ENCODE measurements at regions not wholly inside any gene's neighbourhood (a gene's known extent, or its start where the extent isn't known, plus 50 kb on each side); places are given as distances from the start of the nearest gene placed in this dataset.
"Not testable (repeated sequence)": the region's sequence is repeated elsewhere in the genome, so short reads cannot be mapped to it uniquely, and the experiment has no call there.

DNA sequence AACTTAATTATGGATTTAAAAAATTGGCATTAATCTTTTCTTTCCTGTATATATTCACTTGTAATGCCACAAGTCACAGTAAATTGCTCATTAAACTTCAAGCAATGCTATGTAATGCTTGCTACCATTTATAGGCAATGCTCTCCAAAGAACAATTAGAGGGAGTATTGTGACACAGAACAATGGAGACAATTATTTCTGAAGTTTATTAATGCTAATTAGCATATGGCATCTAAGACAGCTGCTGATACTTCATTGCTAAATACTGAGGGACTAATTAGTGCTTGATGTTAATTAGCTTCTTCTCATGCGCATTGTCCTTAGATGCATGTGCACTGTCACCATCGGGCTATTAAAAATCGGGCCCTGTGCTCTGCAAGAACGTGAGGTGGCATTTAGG is 1012.8 kb downstream of the SOCS6 start:
- Mint-ChIP-seq H3K4me3 (ENCODE audit: unreplicated experiment) (no peak overlapping the region), H3K9me3 (ENCODE audit: unreplicated experiment) (peaks cover 2% of the 10 kb centered on the region), H3K4me1 (ENCODE audit: low read depth, unreplicated experiment) (no peaks in the 10 kb centered on the region), H3K36me3 (ENCODE audit: unreplicated experiment) (no peaks in the 10 kb centered on the region), H3K27ac (ENCODE audit: unreplicated experiment) (no peak overlapping the region), H3K27me3 (ENCODE audit: unreplicated experiment) (peaks cover 5% of the 10 kb centered on the region)
- no peak for DNase-seq
- TF ChIP-seq, protein P1, sequence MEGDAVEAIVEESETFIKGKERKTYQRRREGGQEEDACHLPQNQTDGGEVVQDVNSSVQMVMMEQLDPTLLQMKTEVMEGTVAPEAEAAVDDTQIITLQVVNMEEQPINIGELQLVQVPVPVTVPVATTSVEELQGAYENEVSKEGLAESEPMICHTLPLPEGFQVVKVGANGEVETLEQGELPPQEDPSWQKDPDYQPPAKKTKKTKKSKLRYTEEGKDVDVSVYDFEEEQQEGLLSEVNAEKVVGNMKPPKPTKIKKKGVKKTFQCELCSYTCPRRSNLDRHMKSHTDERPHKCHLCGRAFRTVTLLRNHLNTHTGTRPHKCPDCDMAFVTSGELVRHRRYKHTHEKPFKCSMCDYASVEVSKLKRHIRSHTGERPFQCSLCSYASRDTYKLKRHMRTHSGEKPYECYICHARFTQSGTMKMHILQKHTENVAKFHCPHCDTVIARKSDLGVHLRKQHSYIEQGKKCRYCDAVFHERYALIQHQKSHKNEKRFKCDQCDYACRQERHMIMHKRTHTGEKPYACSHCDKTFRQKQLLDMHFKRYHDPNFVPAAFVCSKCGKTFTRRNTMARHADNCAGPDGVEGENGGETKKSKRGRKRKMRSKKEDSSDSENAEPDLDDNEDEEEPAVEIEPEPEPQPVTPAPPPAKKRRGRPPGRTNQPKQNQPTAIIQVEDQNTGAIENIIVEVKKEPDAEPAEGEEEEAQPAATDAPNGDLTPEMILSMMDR (IDR thresholded peaks at IDR 0.05; ENCODE audit: partially characterized antibody, unreplicated experiment), result no peak

DNA sequence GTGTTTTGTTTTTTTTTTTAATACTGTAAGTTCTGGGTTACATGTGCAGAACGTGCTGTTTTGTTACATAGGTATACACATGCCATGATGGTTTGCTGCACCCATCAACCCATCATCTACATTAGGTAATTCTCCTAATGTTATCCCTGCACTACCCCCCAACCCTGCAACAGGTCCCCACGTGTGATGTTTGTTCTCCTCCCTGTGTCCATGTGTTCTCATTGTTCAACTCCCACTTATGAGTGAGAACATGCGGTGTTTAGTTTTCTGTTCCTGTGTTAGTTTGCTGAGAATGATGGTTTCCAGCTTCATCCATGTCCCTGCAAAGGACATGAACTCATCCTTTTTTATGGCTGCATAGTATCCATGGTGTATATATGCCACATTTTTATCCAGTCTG is 1005.4 kb downstream of the SOCS6 start:
- not testable (repeated sequence) for H3K27me3 Mint-ChIP-seq (ENCODE audit: unreplicated experiment); H3K9me3 Mint-ChIP-seq (ENCODE audit: unreplicated experiment); H3K4me3 Mint-ChIP-seq (ENCODE audit: unreplicated experiment); H3K4me1 Mint-ChIP-seq (ENCODE audit: low read depth, unreplicated experiment); H3K36me3 Mint-ChIP-seq (ENCODE audit: unreplicated experiment); DNase-seq; H3K27ac Mint-ChIP-seq (ENCODE audit: unreplicated experiment)

DNA sequence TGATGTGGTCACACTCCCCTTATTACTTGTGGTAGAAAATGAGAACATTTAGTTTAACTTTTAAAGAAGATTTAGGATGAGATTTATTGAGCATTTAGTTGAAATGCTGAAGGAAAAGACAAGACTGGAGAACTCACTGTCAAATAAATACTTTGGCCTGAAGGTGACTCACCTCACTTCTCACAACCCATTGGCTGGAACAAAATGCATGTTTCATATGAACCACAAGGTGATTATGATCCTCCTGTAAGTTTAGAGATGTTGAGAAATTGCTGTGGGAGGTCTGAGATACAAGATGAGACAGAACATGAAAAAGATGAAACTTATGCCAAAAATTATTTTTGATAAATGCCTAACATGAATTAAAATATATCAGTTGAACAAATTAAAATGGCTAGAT is 1004.5 kb downstream of the SOCS6 start:
- Mint-ChIP-seq H3K36me3 (ENCODE audit: unreplicated experiment) (no peaks in the 10 kb centered on the region), H3K9me3 (ENCODE audit: unreplicated experiment) (peaks cover 2% of the 10 kb centered on the region)

DNA sequence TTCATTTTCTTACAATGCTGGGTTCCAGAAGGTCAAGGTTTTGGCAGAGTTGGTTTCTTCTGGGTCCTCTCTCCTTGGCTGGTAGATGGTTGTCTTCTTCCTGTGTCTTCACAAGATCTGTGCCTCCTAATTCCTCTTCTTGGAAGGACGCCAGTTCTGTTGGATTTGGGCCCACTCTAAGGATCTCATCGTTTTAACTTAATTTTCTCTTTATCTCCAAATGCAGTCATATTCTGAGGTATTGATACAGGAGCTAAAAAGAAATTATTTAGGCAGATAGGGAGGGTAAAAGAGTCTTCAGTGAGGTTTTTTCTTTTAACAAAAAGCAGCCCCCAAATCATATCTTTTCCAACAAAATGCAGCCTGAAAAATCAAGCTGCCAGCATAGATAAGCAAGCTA is 998.4 kb downstream of the SOCS6 start:
- H3K36me3 Mint-ChIP-seq (ENCODE audit: unreplicated experiment), result no peaks in the 10 kb centered on the region
- no peak overlapping the region for H3K27ac Mint-ChIP-seq (ENCODE audit: unreplicated experiment)
- no peaks in the 10 kb centered on the region for H3K9me3 Mint-ChIP-seq (ENCODE audit: unreplicated experiment)
- TF ChIP-seq, protein P1 (IDR thresholded peaks at IDR 0.05; ENCODE audit: partially characterized antibody, unreplicated experiment), result no peak
- no peak overlapping the region for H3K4me3 Mint-ChIP-seq (ENCODE audit: unreplicated experiment)
- DNase-seq, result no peak
- no peaks in the 10 kb centered on the region for H3K4me1 Mint-ChIP-seq (ENCODE audit: low read depth, unreplicated experiment)
- no peaks in the 10 kb centered on the region for H3K27me3 Mint-ChIP-seq (ENCODE audit: unreplicated experiment)

More for the DNA sequence above, 1004.5 kb downstream of the SOCS6 start:
- TF ChIP-seq, protein P1 (IDR thresholded peaks at IDR 0.05; ENCODE audit: partially characterized antibody, unreplicated experiment), result no peak
- Mint-ChIP-seq H3K27me3 (ENCODE audit: unreplicated experiment) (no peaks in the 10 kb centered on the region), H3K4me1 (ENCODE audit: low read depth, unreplicated experiment) (no peaks in the 10 kb centered on the region), H3K4me3 (ENCODE audit: unreplicated experiment) (no peak overlapping the region), H3K27ac (ENCODE audit: unreplicated experiment) (no peak overlapping the region)
- no peak for DNase-seq

DNA sequence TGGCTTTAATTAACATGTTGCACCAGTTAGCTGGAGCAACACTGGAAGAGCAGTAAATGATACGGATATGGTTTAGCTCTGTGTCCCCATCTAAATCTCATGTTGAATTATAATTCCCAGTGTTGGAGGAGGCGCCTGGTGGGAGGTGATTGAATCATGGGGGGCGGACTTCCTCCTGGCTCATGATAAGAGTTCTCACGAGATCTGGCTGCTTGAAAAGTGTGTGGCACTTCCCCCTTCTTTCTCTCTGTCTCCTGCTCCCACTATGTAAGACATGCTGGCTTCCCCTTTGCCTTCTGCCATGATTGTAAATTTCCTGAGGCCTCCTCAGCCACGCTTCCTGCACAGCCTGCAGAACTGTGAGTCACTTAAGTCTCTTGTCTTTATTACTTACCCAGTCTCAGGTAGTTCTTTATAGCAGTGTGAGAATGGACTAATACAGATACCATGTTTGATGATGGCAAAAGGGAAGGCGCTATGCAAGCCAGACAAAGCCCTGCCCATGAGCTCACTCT is 963.6 kb downstream of the SOCS6 start:
- TF ChIP-seq, protein P1 (IDR thresholded peaks at IDR 0.05; ENCODE audit: partially characterized antibody, unreplicated experiment), result no peak
- H3K27ac Mint-ChIP-seq (ENCODE audit: unreplicated experiment), result no peak overlapping the region
- no peak overlapping the region for H3K4me3 Mint-ChIP-seq (ENCODE audit: unreplicated experiment)
- no peaks in the 10 kb centered on the region for H3K4me1 Mint-ChIP-seq (ENCODE audit: low read depth, unreplicated experiment)
- H3K9me3 Mint-ChIP-seq (ENCODE audit: unreplicated experiment), result no peaks in the 10 kb centered on the region
- no peak for DNase-seq
- peaks cover 2% of the 10 kb centered on the region for H3K27me3 Mint-ChIP-seq (ENCODE audit: unreplicated experiment)
- no peaks in the 10 kb centered on the region for H3K36me3 Mint-ChIP-seq (ENCODE audit: unreplicated experiment)
